Lower leg skin (tissue), 4 donors: ENCODE measurements at regions not wholly inside any gene's neighbourhood (a gene's known extent, or its start where the extent isn't known, plus 50 kb on each side); places are given as distances from the start of the nearest gene placed in this dataset.

Source experiments
- DNase-seq, 2 donors: peaks; one replicate each; pipeline ENCODE4 v3.0.0-alpha.2; 2019; ENCODE audit warnings: low spot score in 2 of 2
- H3K4me3 ChIP-seq: fragments of 200-600 bp; sonication (generic); 2 replicates; pipeline ENCODE4 v1.5.1; 2017; ENCODE audit warnings: mild to moderate bottlenecking, low read depth; ENCODE audit not compliant: poor library complexity, severe bottlenecking
- CTCF ChIP-seq, 3 donors: fragments of 450-650 bp; IDR thresholded peaks; one replicate each; pipeline ENCODE4 v1.5.1; 2016; ENCODE audit warnings: antibody characterized with exemption in 3 of 3, mild to moderate bottlenecking in 3 of 3, moderate library complexity in 2 of 3
- POLR2A ChIP-seq, 2 donors: fragments of 450-650 bp; IDR thresholded peaks; one replicate each; pipeline ENCODE4 v1.6.1; 2016 to 2017; ENCODE audit warnings: antibody characterized with exemption in 2 of 2, mild to moderate bottlenecking in 1 of 2, moderate library complexity in 1 of 2
- WGBS, 2 donors: methylation state at CpG; one replicate each; pipeline ENCODE4 v1.1.5; 2018; 5-methylcytosine and 5-hydroxymethylcytosine counted together
- intact Hi-C: fragments of 100-400 bp; cut with DNase I; formaldehyde crosslinking; loops from one replicate; pipeline ENCODE4 v1.15.0; 2023; ENCODE audit warnings: low total_unique reads

GRCh38 chr3:127069814-127070440 lies 87.0 kb downstream of the PLXNA1 start:
- 68 to 77% methylated on average over 14 of the region's 14 CpGs for WGBS, 2 donors
- intact Hi-C loops: no loop called here
- no peak overlapping the region for H3K4me3 ChIP-seq
- DNase-seq: no peak
- TF ChIP-seq POLR2A (IDR thresholded peaks at IDR 0.05) (no peak), CTCF (IDR thresholded peaks at IDR 0.05) (no peak)

- intact Hi-C loops: no loop called here
- H3K4me3 ChIP-seq: no peak overlapping the region
- no peak for DNase-seq
- TF ChIP-seq CTCF (IDR thresholded peaks at IDR 0.05) (no peak), POLR2A (IDR thresholded peaks at IDR 0.05) (no peak)
- WGBS, 2 donors: 87 to 90% methylated on average over 9 of the region's 9 CpGs
These were observed 87.9 kb downstream of the PLXNA1 start for GRCh38 chr3:127070776-127071175.

- intact Hi-C loops: no loop called here
- TF ChIP-seq POLR2A (IDR thresholded peaks at IDR 0.05) (no peak), CTCF (IDR thresholded peaks at IDR 0.05) (no peak)
- WGBS, 2 donors: 94 to 95% methylated on average over 9 to 10 of the region's 10 CpGs
- no peak for DNase-seq
- H3K4me3 ChIP-seq: no peak overlapping the region
These were observed 88.7 kb downstream of the PLXNA1 start for GRCh38 chr3:127071597-127072001.

GRCh38 chr3:127072221-127072771 lies 89.4 kb downstream of the PLXNA1 start:
- TF ChIP-seq CTCF (IDR thresholded peaks at IDR 0.05) (no peak), POLR2A (IDR thresholded peaks at IDR 0.05) (no peak)
- intact Hi-C loops: no loop called here
- H3K4me3 ChIP-seq: no peak overlapping the region
- DNase-seq: no peak
- WGBS, 2 donors: 89 to 91% methylated on average over 9 to 10 of the region's 10 CpGs

- no peak overlapping the region for H3K4me3 ChIP-seq
- DNase-seq: no peak
- 50 to 51% methylated on average over 14 to 16 of the region's 16 CpGs for WGBS, 2 donors
- intact Hi-C loops: no loop called here
- TF ChIP-seq CTCF (IDR thresholded peaks at IDR 0.05) (no peak), POLR2A (IDR thresholded peaks at IDR 0.05) (no peak)
These were observed 90.3 kb downstream of the PLXNA1 start for GRCh38 chr3:127072971-127073783.
